ENCODE measurements at regions not wholly inside any gene's neighbourhood (a gene's known extent, or its start where the extent isn't known, plus 50 kb on each side); places are given as distances from the start of the nearest gene placed in this dataset.

DNA sequence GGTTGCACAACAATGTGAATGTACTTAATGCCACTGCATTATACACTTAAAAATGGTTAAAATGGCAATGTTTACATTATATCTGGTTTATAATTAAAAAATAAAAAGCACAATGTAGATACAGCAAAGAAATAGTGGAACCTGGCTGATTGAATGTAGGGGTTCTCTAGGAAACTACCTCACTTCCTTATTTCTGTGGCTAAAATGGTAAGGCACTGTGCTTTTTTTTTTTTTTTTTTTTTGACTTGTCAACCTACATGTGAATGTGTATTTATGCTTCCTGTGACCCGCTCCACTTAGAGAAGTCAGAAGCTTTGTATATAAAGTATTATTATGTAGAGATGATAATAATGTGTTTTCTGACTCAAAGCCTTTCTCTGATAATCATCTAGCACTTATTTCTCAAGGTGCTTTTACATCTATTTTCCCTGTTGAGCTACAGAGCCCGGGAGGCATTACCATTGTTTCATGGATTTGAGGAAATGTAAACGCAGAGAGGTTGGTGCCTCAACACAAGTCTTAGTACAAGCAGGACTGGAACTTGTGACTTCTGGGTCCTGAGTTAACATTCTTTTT is 55.0 kb downstream of the SOX4 start:
- no peak for DNase-seq

DNA sequence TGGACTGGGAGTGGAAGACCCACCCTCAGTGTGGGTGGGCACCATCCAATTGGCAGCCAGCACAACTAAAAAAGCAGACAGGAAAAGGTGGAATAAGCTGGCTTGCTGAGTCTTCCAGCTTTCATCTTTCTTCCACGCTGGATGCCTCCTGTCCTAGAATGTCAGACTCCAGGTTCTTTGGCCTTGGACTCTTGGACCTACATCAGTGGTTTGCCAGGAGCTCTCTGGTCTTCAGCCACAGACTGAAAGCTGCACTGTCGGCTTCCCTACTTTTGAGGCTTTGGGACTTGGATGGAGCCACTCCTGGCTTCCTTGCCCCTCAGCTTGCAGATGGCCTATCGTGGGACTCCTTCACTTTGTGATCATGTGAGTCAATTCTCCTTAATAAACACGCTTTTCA is 59.8 kb downstream of the SOX4 start:
- no peak for DNase-seq

- no peak for DNase-seq
Measured at GRCh38 chr6:21653905-21654304, 60.4 kb downstream of the SOX4 start.

GRCh38 chr6:21654361-21654760 is 60.8 kb downstream of the SOX4 start:
- no peak for DNase-seq

GRCh38 chr6:21663966-21664313 is 70.4 kb downstream of the SOX4 start:
- no peak for DNase-seq

GRCh38 chr6:21664314-21665109 is 71.0 kb downstream of the SOX4 start:
- DNase-seq = peak; percentile 7

DNA sequence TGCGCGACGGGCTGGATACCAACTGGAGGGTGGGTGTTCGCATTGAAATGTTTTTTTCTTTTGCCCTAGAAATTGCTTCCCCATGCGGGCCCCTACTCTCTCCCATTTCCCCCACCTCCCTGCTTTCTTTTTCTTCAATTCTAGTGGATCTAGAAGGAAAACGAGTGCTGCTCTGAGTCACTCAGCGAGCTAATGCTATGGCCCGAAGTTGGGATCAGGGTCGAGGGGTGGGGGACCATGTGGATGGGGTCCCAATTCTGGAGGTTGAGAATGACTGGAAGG is 71.5 kb downstream of the SOX4 start:
- no peak for DNase-seq

GRCh38 chr6:21665392-21666200 is 72.0 kb downstream of the SOX4 start:
- no peak for DNase-seq

DNA sequence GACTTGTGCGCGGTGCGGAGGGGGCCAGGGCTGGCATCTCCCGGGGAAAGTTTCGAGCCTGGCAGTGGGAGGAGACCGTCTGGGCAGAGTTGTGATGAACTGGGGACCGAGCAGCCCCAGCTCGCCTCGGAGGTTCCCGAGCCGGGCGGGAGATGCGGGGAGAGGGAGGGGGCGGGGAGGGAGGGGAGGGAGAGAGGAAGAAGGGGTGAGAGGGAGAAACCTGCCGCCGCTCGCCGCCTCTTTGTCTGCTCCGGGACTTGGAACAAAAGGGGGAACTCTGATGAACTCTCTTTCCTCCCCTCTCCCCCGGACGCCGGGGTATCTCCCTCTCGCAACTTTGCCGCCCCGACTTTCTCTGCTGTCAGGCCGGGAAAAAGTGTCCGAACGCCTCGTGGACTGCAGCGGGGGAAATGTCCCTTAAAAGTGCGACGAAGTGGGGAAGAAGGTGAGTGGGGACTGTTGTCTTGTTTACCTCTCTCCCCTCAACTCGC is 72.7 kb downstream of the SOX4 start:
- no peak for DNase-seq

DNA sequence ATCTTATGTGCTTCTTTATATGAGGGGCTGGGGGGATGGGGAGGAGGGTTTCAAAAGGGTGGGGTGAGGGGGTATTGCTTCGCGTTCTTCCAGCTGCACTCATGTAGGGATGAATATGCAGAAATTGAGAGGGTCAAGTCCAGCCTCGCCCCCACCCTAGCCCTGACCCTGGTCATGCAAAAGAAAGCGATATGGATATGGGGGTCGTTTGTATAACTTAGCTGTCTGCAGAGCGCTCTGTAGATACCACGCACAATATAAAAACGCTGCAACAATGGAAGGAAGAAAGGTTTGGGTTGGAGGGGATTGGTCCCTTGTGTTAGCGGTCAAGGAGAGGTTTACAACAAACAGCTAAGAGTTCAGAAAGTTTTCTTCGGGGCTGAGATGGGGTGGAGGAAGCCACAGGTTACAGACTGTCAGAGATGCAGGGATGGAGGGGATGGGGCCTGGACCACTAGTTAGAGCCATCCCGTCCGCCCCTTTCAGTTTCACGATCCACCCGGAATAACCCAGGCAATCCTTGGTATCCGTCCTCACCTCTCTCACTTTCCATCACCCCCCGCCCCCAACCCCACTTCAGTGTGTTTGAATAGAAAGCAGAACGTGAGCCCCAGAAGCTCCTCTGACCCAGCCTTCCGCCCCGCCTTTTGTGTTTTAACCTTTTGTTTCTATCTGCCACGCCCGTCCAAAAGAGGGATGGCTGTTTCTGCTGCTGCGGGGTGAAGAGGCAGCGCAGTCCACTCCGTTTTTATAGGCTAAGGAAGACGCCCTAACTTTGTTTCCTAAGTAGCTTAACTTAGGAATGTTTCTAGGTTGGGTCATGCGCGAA is 73.5 kb downstream of the SOX4 start:
- DNase-seq = no peak

DNA sequence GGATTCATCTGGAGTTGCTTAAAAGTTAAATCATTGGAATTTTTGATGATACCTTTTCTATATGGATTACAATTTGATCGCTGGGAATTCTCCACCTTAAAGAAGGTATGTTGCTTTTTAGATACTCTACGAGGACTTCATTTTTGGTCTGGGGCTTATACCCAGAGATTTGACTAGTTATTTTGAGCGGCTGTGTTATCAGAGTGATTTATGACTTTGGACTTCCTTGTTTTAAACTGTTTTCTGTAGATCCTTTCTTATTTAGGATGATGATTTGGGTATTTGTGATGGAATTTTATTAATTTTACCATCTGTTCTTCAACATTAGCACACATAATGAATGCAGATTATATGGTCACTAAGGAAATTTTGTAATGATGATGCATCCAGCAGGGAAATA is 75.2 kb downstream of the SOX4 start:
- DNase-seq = no peak

DNA sequence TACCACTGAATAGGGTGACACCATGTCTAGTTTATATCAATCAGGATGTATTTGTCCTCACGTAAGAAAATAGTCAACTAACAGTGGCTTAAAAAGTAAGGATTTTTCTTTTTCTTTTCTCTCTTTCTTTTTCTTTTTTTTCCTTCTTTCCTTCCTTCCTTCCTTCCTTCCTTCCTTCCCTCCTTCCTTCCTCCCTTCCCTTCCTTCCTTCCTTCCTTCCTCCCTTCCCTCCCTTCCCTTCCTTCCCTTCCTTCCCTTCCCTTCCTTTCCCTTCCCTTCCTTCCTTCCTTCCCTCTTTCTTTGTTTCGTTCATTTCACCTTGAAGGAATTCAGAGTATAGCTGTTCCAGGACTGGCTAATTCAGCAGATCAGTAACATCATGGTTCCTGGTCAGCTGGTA is 83.2 kb downstream of the SOX4 start:
- no peak for DNase-seq

- no peak for DNase-seq
Measured at GRCh38 chr6:21678990-21679389, 85.4 kb downstream of the SOX4 start.

DNA sequence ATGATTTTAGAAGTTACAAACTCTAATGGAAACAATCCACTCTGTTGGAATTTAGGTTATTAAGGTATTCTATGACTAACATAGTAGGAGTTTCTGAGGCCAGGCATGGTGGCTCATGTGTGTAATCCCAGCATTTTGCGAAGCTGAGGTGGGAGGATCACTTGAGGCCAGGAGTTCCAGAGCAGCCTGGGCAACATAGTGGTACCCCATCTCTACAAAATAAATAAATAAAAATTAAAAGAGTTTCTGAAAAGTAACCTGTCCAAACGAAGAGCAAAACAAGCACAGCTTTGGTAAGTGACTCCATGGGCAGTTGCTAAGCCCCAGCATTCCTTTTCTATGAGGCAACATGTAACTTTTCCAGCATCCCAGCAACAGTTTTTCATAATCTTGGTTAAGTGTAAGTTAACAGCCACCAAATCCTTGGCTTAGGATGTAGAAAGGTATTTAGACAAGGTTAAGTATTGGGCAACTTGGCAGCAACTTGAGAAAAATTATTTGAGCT is 86.3 kb downstream of the SOX4 start:
- DNase-seq = no peak

- no peak for DNase-seq
Measured at GRCh38 chr6:21680611-21681010, 87.1 kb downstream of the SOX4 start.

GRCh38 chr6:21690489-21690888 is 96.9 kb downstream of the SOX4 start:
- no peak for DNase-seq

DNA sequence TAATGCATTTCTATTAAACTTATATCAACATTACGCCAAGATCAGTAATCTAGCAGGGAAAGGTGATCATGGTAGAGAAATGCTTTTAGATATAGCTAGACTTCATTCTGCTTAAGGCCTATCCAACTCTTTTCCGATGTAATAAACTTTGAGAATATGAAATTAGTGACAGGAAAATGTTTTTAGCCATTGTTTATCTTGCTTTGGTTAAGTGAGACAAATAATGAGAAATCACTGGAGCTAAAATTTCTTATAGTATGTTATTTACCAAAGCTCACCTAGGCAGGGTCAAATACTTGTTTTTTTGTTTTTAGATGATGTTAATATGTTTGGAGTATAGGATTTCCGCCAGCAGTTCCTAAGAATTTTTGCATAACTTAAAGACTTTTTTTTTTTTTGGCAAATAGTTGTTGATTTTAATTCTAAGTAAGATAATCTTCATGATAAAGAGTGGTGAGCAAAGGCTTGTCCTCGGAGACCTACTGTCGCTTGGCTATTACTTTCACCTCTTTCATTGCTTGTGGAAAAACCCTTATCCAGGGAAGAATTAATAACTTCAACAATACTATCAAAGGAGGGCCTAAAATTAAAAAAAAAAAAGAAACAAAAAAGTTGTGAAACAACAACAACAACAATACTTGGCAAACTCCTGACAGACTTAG is 98.3 kb downstream of the SOX4 start:
- DNase-seq = no peak

- no peak for DNase-seq
Measured at GRCh38 chr6:21692721-21693120, 99.2 kb downstream of the SOX4 start.

GRCh38 chr6:21694168-21694567 is 100.6 kb downstream of the SOX4 start:
- DNase-seq = no peak

GRCh38 chr6:21707524-21708319 is 114.2 kb downstream of the SOX4 start:
- DNase-seq = no peak

- DNase-seq = no peak
Measured at GRCh38 chr6:21708320-21708580, 114.7 kb downstream of the SOX4 start.

DNA sequence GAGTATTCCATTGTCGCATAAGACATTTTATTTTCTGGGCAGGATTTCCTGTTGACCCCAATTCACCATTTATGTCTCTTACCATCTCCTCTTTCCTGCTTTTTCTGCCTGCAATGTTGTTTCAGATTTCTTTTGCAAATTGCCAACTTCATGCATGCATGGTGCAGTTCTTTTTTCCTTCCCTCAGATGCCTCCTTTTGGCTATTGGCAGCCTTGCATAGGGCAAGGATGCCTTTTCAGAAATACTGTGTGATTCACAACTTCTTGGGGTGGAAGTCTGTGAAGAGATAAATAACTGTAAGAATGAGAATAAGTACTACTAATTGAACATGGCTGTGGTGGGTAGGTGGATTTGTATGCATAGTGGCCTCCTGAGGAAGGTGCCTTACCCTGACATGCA is 116.7 kb downstream of the SOX4 start:
- no peak for DNase-seq
